Muscle of back (tissue), 3 donors: ENCODE measurements at regions not wholly inside any gene's neighbourhood (a gene's known extent, or its start where the extent isn't known, plus 50 kb on each side); places are given as distances from the start of the nearest gene placed in this dataset.
"Not testable (repeated sequence)": the region's sequence is repeated elsewhere in the genome, so short reads cannot be mapped to it uniquely, and the experiment has no call there.

Source experiments
- DNase-seq, 3 donors: peaks; one replicate each; pipeline versions ENCODE4 v3.0.0 to v3.0.0-alpha.2; 2013

DNA sequence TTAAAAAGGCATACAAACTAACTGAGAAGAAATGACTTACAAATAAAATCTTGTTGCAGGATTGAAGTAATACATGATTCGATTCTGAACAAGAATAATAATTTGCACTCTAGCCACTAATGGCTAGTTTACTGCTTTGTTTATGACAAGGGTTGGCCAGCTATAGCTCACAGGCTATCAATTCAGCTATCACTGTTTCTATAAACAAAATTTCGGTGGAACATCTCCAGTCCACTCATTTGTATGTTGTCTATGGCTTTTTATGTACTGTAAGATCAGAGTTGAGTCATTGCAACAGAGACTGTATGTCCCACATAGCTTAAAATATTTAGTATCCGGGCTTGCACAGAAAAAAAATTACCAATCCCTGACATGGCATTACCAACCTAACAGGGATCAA, 543.7 kb upstream of the CNTNAP5 start:
- DNase-seq, result no peak

DNA sequence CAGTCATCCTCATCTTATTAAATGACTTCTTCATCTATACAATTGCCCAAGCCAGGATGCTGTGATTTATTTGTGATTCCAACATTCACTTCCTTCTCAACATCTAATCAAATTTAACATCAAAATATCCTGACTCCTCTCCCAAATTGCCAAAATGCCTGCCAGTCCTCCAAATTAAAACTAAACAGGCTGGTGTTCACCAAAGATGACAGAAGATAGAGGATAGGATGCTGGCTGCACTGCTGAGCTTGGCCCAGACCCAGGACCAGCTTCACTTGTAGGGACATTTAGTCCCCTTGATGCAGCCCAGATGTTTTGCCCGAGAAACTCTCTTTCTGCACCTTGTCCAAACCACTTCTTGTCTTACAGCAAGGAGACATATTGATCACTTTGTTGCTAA, 540.0 kb upstream of the CNTNAP5 start:
- no peak for DNase-seq

DNA sequence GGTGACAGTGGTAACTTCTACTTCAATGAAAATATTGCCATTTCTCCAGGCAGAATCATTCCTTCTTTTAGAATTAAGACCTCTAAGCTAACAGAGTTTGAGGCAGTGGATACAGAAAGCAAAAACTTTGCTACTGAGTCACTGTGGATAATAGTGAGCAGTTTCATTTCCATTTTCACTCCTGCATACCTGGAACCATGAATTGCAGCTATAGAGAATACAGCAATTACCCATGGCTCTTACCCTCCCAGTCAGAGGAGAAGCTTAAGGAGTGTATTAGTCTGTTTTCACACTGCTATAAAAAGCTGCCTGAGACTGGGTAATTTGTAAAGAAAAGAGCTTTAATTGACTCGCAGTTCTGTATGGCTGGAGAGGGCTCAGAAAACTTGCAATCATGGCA, 531.4 kb upstream of the CNTNAP5 start:
- DNase-seq, result no peak

DNA sequence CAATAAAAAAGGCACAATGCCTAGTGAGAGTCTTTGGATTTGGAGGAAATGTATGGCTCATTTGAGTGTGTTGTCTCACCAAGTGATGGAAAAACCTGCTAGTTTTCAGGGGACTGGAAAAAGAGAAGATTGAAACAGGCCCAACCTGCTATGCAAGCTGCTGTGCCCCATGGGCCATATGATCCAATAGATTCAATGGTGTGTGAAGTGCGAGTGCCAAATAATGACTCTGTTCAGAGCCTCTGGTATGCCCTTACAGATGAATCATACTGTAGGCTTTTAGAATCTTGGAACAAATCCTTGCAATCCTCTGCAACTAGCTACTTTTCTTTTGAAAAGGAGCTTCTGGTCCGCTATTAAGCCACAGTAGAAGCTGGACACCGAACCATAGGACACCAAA, 529.8 kb upstream of the CNTNAP5 start:
- no peak for DNase-seq

DNA sequence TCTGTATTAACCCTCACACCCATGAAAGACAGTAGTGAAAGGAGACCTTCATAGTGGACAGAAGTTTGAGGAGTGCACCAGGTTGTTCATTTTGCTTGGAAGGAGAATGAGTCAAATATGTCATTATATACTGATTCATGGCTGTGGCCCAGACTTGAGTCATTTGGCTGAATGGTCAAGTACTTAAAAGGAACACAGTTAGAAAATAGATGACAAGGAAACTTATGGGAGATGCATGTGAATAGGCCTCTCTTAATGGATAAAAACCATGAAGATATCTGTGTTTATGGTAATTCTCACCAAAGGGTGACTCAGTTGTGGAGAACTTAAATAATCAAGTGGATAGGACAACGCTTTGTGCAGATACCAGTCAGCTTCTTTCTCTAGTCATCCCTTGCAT, 524.7 kb upstream of the CNTNAP5 start:
- DNase-seq, result no peak

DNA sequence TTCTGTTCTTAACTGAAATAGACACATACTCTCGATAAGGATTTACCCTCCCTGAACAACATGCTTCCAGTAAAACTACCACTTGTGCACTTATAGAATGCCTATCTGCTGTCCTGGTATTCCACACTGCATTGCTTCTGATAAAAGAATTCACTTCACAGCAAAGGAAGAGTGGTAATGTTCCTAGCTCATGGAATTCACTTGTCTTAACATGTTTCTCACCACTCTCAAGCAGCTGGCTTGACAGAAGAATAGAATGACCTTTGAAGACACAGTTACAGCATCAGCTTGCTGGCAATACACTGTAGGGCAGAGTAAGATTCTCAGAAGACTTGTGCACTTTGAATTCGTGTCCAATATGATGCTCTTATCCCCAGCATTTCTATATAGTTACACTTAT, 524.1 kb upstream of the CNTNAP5 start:
- no peak for DNase-seq

DNA sequence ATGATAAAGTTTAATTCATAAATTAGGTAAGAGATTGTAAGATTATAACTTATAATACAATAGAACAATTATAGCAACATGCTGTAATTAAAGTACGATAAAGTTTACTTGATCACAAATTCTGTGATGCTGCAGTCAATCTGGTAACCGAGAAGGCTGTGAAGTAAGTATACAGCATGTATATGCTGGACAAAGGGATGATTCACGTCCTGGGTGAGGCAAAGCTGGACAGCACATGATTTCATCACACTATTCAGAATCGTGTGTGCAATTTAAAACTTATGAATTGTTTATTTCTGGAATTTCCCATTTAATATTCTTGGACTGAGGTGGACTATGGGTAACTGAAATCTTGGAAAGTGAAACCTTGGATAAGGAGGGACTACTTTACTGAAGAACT, 522.2 kb upstream of the CNTNAP5 start:
- peak in 1 of 3 donors; percentile 49 for DNase-seq

DNA sequence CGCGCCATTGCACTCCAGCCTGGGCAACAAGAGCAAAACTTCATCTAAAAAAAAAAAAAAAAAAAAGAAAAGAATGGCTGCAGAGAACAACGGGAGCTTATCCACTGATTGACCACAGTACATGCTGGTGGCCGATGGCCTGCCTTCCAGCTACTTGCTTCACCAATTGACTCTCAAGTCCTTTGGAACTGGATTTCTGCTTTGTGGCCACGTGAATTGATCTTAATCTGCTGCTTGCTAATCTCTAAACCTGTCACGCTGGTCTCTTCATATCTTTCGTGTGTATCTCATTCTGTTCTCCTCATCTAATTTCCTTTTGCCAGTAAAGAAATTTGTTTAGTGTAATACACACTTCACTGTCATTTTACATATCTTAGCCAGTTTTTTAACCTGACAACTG, 512.5 kb upstream of the CNTNAP5 start:
- no peak for DNase-seq

DNA sequence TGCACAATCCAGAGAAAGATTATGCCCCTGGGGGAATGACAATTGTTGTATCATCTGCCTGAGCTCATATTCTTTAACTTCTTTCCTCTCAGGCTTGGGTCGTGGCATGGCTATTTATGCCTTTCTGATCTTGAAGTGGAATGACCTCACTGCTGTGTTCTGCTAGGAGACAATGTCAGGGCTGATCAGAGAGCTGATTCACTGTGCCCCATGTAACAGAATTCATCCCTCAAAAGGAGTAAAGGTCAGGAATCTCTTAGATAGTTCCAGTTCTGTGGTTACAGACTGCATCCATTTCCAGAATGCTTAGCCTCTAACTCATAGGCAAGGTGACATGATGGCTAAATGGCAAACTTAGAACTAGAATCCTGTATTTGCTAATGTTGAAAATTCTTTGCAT, 511.7 kb upstream of the CNTNAP5 start:
- no peak for DNase-seq

DNA sequence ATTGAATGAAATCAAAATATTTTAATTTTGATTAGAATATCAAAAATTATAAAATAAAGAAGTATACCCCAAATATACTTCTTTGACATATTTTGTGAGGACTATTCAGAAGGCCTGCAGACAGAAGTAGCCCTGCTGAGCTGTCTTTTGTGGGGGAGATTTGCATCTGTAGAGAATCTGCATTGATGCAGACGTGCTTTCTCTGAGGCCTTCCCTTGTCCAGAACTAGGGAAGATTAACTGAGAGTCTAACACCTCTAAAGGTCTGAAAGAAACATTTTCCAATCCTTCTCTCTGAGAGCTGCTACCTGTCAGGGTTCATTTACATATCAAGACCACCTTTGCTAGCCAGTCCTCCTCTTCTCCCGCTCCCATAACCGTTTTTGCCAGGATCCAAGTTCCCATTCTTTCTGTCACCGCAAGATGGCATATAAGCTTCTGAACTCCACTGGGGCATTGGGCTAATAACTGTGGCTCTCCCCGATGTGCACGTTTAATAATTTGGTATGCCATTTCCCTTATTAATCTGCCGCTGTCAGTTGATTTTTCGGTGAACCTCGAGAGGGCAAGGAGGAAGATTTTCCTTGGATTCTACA, 510.4 kb upstream of the CNTNAP5 start:
- no peak for DNase-seq

DNA sequence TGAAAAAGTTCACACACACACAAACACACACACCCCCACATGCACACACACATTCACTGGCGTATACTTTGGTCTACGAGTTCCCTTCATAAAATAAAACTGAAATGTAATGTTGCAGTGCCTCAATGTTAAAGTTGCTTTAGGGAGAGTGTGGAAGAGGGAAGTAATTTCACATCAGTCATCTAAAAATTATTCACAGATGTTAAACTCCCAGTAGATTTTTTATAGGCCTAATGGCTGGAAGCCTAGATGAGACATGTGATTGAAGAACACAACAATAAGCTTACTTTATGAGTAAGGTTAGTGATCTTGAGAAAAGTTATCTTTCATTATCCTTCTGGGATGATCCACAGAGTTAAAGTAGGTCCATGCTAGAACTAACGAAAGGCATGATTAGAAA, 506.7 kb upstream of the CNTNAP5 start:
- DNase-seq, result peak; percentile 74 to 92 (median 84)

DNA sequence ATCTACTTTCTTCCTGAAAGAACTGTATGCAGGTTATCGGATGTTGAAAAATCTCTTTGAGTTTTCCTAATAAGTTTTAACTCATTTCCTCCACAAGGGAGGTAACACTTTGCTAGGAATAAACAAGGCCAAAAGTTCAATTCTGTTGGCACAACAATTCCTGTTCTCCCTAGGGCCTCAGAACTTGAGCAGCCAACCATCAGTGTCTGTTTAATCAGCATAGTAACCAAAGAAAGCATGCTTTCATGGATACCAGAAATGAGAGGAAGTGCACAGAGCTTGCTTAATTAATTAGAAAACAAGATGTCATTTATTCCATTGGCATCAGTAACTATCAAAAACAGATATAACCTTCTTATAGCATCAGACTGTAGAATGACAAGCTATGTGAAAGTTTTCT, 503.2 kb upstream of the CNTNAP5 start:
- DNase-seq, result peak in 2 of 3 donors; percentile 13 to 52

DNA sequence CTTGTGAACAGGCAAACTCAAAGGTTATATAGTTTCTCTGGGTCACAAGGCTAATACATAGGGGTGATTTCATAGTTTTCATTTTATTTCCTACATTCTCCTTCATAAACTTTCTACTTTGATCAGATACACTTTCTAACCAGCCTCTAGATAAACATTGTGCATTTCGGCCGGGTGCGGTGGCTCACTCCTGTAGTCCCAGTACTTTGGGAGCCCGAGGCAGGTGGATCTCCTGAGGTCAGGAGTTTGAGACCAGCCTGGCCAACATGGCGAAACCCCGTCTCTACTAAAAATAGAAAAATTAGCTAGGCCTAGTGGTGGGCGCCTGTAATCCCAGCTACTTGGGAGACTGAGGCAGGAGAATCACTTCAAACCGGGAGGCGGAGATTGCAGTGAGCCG, 502.6 kb upstream of the CNTNAP5 start:
- DNase-seq, result not testable (repeated sequence)

DNA sequence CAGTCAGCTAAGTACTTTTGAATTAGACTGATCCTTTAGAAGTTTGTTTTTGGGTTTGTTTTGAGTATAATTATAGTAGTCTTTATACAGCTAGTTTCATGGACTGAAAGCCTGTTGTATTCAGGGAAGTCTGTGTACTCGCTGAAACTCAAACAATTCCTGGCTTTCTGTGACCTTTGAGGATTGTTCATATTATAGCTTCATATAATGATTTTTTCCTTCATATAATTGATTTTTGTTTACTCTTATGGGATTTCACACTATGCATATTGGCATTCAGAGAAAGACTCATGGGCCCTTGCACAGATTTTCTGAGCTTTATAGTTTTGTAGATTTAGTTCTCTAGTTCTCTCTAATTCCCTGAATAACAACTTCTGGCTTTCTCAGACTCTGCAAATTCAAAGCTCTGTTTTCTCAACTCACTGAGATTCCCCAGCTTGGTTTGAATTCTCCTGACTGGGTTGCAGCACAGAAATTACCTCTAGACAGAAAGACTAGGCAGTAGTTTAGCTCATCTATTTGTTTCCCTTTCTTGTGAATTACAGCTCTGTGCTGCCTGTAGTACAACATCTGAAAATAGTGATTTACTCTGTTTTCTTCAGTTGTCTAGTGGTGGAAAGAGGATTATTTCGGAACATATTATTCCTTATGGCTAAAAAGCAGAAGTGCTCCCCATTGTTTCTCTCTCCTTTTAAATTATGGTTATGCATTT, 495.9 kb upstream of the CNTNAP5 start:
- peak; percentile 41 to 72 (median 41) for DNase-seq

DNA sequence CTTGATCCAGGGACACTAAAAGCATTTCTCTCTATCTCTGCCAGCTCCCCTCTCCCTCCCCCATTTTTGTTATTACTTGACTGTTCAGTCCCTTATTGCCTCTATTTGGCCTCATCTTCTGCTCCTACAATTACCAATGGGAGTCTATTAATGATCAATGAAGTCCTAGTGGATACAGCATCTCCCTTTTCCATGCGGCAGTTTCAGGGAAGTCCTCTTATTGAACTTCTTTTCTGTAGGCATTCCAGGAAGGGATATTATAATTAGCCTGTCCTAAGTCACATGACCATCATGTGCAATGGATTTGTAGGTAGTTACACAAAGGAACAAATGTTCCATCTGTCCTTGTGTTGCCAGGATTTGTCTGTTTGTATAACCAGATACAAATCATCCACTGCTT, 495.1 kb upstream of the CNTNAP5 start:
- DNase-seq, result peak in 1 of 3 donors; percentile 63

DNA sequence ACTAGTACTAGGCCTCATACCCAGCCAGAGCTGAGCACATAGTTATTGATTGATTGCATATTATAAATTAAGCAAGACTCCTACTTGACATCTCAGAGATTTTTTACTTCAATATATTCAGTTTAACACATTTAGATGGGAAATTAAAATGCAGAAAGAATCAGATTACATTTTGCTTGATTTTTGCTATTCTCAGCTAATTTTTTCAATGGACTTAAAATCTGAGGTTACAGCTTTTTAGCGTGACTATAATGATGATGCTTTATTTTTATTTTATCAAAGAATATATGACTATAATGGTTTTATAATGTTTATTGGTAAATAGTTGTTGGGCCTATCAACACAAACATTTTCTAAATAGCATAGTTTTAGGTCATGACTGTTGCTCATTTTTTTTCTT, 493.0 kb upstream of the CNTNAP5 start:
- no peak for DNase-seq

DNA sequence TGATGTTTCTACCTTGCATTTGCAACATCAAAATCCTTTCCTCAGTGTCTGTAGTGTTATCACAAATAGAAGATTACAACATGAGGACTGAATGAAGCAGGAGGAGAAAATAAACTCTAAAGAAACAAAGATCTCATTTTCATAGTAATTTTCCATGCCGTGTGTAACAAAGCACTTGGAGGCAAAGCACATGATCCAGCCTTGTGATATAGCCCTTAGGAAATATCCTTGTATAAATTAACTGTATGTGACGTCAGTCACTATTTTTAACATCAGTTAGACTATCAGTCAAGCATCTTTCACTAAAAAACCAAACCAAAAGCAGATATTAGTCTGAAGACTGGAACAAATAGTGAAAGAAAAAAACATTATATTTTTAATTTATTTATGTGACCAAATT, 492.1 kb upstream of the CNTNAP5 start:
- peak in 2 of 3 donors; percentile 42 to 47 for DNase-seq

DNA sequence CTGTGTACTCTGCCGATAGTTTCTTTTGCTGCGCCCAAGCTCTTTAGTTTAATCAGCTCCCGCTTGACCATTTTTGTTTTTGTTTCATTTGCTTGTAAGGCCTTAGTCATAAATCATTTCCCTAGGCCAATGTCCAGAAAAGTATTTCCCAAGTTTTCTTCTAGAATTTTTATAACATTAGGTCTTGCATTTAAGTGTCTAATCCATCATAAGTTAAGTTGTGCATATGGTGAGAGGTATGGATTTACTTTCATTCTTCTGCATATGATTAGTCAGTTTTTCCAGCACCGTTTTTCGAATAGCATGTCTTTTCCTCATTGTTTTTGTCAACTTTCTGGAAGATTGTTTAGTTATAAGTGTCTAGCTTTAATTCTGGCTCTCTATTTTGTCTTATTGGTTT, 484.8 kb upstream of the CNTNAP5 start:
- DNase-seq, result peak; percentile 64 to 78 (median 67)

DNA sequence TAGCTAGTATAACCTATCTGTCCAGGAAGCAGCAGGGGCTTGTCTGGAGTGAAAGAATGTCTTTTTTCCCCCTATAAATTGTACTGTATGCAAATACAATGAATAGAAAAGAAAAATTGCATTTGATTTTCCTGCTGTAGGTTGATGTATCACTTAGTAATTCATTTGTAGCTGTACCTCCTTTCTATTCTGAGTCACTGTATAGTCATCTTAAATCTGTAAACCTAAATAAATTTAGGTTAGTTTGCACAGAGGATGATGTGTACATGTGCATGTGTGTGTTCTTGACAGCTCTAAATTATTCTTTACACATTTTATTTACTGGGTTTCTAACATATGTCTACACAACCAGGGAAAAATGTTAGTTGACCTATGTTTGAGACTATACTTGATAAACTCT, 478.7 kb upstream of the CNTNAP5 start:
- no peak for DNase-seq

DNA sequence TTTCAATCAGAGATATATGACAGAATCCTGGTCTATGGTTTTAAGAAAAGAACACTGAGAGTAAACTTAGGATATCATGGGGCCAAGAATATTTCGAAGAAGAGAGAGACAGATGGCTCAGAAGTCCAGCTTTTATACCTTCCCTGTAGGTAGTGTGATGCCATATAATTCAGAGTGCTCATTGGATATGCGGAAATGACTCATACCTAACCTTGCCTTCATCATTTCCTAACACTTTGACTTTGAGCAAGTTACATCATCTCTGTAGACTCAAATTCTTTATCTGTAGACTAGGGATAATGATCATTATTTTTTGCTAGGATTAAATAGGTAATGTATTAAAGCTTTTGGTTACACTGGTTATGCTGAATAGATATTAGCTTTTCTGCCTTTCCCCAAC, 461.6 kb upstream of the CNTNAP5 start:
- no peak for DNase-seq

DNA sequence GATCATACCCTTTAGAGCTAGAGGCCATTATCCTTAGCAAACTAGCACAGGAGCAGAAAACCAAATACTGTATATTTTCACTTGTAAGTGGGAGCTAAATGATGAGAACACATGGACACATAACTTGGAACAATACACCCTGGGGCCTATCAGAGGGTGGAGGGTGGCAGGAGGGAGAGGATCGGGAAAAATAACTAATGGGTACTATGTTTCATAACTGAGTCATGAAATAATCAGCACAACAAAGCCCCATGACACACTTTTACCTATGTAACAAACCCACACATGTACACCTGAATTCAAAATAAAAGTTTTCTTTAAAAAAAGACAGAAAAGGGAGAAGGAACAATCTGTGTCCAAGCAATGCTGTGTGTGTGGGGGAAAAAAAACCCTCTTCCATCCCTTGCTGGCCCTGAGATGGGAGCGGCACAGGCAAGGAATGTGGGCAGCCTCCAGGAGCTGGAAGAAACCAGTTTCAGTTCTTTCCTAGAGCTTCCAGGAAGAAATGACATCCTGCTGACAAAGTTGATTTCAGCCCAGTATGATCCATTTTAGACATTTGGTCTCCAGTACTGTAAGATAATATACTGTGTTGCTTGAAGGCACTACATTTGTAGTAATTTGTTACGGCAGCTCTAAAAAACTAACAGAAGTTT, 458.7 kb upstream of the CNTNAP5 start:
- no peak for DNase-seq

DNA sequence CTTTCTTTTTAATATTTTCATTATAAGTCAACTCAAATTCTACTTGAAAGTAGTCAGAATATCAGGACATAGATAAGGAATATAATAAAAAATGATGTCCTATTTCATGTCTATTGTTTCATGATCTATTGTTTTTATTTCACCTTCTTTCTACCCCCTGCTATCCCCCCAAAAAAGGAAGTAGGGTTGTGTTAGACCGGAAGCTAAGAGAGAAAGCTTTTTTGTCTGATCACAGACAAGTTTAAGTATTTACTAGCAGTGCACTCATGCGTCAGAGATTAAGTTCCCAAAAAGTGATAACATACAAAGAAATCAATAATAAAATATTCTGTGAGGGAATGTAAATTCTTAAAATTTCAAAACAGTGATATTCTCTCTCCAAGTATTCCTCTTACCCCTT, 447.1 kb upstream of the CNTNAP5 start:
- no peak for DNase-seq

DNA sequence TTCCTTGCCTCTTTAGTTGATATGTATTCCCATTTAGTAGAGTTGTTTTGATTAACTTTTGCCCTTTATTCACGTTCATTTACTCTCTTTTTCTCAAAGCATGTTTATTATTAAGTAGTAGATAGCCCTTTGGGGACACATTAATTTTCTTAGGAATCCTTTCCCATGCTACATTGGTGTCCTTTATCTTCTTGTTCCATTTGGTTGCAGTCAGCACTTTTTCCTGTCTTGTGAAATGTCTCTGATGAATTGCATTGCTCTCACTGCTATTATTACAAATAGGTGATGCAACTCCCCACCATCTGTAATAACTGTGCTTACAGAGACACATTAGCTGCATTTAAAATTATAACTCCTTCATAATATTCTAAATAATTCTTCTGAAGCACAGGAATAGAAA, 428.5 kb upstream of the CNTNAP5 start:
- peak; percentile 27 to 69 (median 31) for DNase-seq
